HepG2 (cell line): ENCODE measurements at regions not wholly inside any gene's neighbourhood (a gene's known extent, or its start where the extent isn't known, plus 50 kb on each side); places are given as distances from the start of the nearest gene placed in this dataset.
A peak's percentile ranks its signal among the peaks of the same experiment; 100 is the strongest.
"Not testable (repeated sequence)": the region's sequence is repeated elsewhere in the genome, so short reads cannot be mapped to it uniquely, and the experiment has no call there.

ENCODE experiments used
- EP300 ChIP-seq, 3 experiments: sonication (generic) in 1 of 3; formaldehyde crosslinking in 1 of 3; IDR thresholded peaks; 2 replicates each; pipeline versions ENCODE4 v1.5.1 to v1.6.1; 2011 to 2020; ENCODE audit warnings: low read depth in 2 of 3, low read length in 2 of 3, borderline replicate concordance in 1 of 3, improper control_type of control experiment in 1 of 3, mild to moderate bottlenecking in 1 of 3, missing genetic modification reagents in 1 of 3, moderate library complexity in 1 of 3
- FOSL2 ChIP-seq: sonication (generic); formaldehyde crosslinking; IDR thresholded peaks from 2 replicates; pipeline ENCODE4 v1.4.0; 2020; ENCODE audit warnings: missing genetic modification reagents
- FOXK1 ChIP-seq: sonication (generic); formaldehyde crosslinking; IDR thresholded peaks from 2 replicates; pipeline ENCODE4 v1.4.0; 2020; ENCODE audit warnings: low read depth, missing genetic modification reagents, borderline replicate concordance
- HDAC2 ChIP-seq: sonication (generic); formaldehyde crosslinking; IDR thresholded peaks from 2 replicates; pipeline ENCODE4 v1.4.0; 2020; ENCODE audit warnings: missing genetic modification reagents
- MAZ ChIP-seq, 2 experiments: sonication (generic) in 1 of 2; formaldehyde crosslinking in 1 of 2; IDR thresholded peaks; 2 replicates each; pipeline versions ENCODE4 v1.5.0 to v1.6.1; 2012 to 2020; ENCODE audit warnings: low read depth in 2 of 2, mild to moderate bottlenecking in 2 of 2, borderline replicate concordance in 1 of 2, improper control_type of control experiment in 1 of 2, low read length in 1 of 2, missing genetic modification reagents in 1 of 2, moderate library complexity in 1 of 2
- PHF8 ChIP-seq: sonication (generic); formaldehyde crosslinking; IDR thresholded peaks from 2 replicates; pipeline ENCODE4 v1.5.0; 2020; ENCODE audit warnings: missing genetic modification reagents
- POGZ ChIP-seq: sonication (generic); formaldehyde crosslinking; IDR thresholded peaks from 2 replicates; pipeline ENCODE4 v1.4.0; 2020; ENCODE audit warnings: mild to moderate bottlenecking, missing genetic modification reagents
- SOX5 ChIP-seq: IDR thresholded peaks from 2 replicates; pipeline ENCODE4 v1.6.1; 2016; ENCODE audit warnings: borderline replicate concordance
- SPEN ChIP-seq: sonication (generic); formaldehyde crosslinking; IDR thresholded peaks from 2 replicates; pipeline ENCODE4 v1.5.1; 2020; ENCODE audit warnings: low read depth, mild to moderate bottlenecking, missing genetic modification reagents
- TBX2 ChIP-seq: sonication (generic); formaldehyde crosslinking; IDR thresholded peaks from 2 replicates; pipeline ENCODE4 v1.5.0; 2020; ENCODE audit warnings: missing genetic modification reagents, mild to moderate bottlenecking, borderline replicate concordance
- ZBTB4 ChIP-seq: sonication (generic); formaldehyde crosslinking; IDR thresholded peaks from 2 replicates; pipeline ENCODE4 v1.4.0; 2020; ENCODE audit warnings: missing genetic modification reagents, mild to moderate bottlenecking, borderline replicate concordance
- ZFX ChIP-seq: sonication (generic); formaldehyde crosslinking; IDR thresholded peaks from 2 replicates; pipeline ENCODE4 v1.4.0; 2020; ENCODE audit warnings: mild to moderate bottlenecking, low read depth, missing genetic modification reagents, moderate library complexity
- ZNF614 ChIP-seq: IDR thresholded peaks from 2 replicates; pipeline ENCODE4 v1.6.1; 2018; ENCODE audit warnings: missing biosample characterization, missing genetic modification reagents, inconsistent platforms, borderline replicate concordance
- ZNF746 ChIP-seq: sonication (generic); formaldehyde crosslinking; IDR thresholded peaks from 2 replicates; pipeline ENCODE4 v1.8.0; 2022; ENCODE audit warnings: mild to moderate bottlenecking, missing genetic modification reagents
- ZSCAN21 ChIP-seq: sonication (generic); formaldehyde crosslinking; IDR thresholded peaks from 2 replicates; pipeline ENCODE4 v1.8.0; 2022; ENCODE audit warnings: mild to moderate bottlenecking, missing genetic modification reagents, moderate library complexity, borderline replicate concordance
- TF ChIP-seq, protein P1 (sequence below): sonication (generic); formaldehyde crosslinking; IDR thresholded peaks from 2 replicates; pipeline ENCODE4 v1.9.0; 2022; ENCODE audit warnings: missing genetic modification reagents, mild to moderate bottlenecking, borderline replicate concordance
- TF ChIP-seq, protein P2 (sequence below): IDR thresholded peaks from 2 replicates; pipeline ENCODE4 v1.6.1; 2016; ENCODE audit warnings: missing compliant biosample characterization, missing genetic modification reagents, borderline replicate concordance
- TF ChIP-seq, protein P3 (sequence below): sonication (generic); formaldehyde crosslinking; IDR thresholded peaks from 2 replicates; pipeline ENCODE4 v1.4.0; 2020; ENCODE audit warnings: missing genetic modification reagents

- 0 out of 2 replicates have a peak, but pooled peaks have one; percentile 38 for TF ChIP-seq ZNF746 (CRISPR knock-in tag)
- TF ChIP-seq EP300 (IDR thresholded peaks at IDR 0.05; ENCODE audit: low read depth in 2 of 2, low read length in 2 of 2); MAZ (IDR thresholded peaks at IDR 0.05; ENCODE audit: borderline replicate concordance, low read depth, low read length): not testable (repeated sequence)
- peak; percentile 35; the same call in 1 of the 2 replicates for TF ChIP-seq EP300 (CRISPR knock-in tag; IDR thresholded peaks at IDR 0.05; ENCODE audit: borderline replicate concordance)
- TF ChIP-seq SPEN (CRISPR knock-in tag), result 0 out of 2 replicates have a peak, but pooled peaks have one; percentile 34
- TF ChIP-seq, protein P1, sequence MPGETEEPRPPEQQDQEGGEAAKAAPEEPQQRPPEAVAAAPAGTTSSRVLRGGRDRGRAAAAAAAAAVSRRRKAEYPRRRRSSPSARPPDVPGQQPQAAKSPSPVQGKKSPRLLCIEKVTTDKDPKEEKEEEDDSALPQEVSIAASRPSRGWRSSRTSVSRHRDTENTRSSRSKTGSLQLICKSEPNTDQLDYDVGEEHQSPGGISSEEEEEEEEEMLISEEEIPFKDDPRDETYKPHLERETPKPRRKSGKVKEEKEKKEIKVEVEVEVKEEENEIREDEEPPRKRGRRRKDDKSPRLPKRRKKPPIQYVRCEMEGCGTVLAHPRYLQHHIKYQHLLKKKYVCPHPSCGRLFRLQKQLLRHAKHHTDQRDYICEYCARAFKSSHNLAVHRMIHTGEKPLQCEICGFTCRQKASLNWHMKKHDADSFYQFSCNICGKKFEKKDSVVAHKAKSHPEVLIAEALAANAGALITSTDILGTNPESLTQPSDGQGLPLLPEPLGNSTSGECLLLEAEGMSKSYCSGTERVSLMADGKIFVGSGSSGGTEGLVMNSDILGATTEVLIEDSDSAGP (CRISPR knock-in tag), result peak; percentile 33; the same call in 1 of the 2 replicates
- TF ChIP-seq, protein P2, sequence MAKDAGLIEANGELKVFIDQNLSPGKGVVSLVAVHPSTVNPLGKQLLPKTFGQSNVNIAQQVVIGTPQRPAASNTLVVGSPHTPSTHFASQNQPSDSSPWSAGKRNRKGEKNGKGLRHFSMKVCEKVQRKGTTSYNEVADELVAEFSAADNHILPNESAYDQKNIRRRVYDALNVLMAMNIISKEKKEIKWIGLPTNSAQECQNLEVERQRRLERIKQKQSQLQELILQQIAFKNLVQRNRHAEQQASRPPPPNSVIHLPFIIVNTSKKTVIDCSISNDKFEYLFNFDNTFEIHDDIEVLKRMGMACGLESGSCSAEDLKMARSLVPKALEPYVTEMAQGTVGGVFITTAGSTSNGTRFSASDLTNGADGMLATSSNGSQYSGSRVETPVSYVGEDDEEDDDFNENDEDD (CRISPR knock-in tag), result peak; percentile 41; the same call in 1 of the 2 replicates
- peak; percentile 63 for TF ChIP-seq ZFX (CRISPR knock-in tag)
- TF ChIP-seq HDAC2, result peak; percentile 72; the same call in 1 of the 2 replicates
- TF ChIP-seq PHF8, result 0 out of 2 replicates have a peak, but pooled peaks have one; percentile 34
- TF ChIP-seq ZSCAN21, result peak; percentile 45; the same call in 1 of the 2 replicates
- peak; percentile 55 for TF ChIP-seq MAZ (CRISPR knock-in tag; IDR thresholded peaks at IDR 0.05; ENCODE audit: low read depth)
- TF ChIP-seq ZNF614 (CRISPR knock-in tag), result peak; percentile 60; the same call in 1 of the 2 replicates
- TF ChIP-seq SOX5 (CRISPR knock-in tag), result peak; percentile 45; the same call in 1 of the 2 replicates
- TF ChIP-seq, protein P3, sequence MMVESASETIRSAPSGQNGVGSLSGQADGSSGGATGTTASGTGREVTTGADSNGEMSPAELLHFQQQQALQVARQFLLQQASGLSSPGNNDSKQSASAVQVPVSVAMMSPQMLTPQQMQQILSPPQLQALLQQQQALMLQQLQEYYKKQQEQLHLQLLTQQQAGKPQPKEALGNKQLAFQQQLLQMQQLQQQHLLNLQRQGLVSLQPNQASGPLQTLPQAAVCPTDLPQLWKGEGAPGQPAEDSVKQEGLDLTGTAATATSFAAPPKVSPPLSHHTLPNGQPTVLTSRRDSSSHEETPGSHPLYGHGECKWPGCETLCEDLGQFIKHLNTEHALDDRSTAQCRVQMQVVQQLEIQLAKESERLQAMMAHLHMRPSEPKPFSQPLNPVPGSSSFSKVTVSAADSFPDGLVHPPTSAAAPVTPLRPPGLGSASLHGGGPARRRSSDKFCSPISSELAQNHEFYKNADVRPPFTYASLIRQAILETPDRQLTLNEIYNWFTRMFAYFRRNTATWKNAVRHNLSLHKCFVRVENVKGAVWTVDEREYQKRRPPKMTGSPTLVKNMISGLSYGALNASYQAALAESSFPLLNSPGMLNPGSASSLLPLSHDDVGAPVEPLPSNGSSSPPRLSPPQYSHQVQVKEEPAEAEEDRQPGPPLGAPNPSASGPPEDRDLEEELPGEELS (CRISPR knock-in tag), result peak; percentile 58
- peak; percentile 74 for TF ChIP-seq POGZ
- peak; percentile 42; the same call in 1 of the 2 replicates for TF ChIP-seq TBX2 (CRISPR knock-in tag)
- peak; percentile 96; the same call in 1 of the 2 replicates for TF ChIP-seq ZBTB4 (CRISPR knock-in tag)
- TF ChIP-seq FOSL2, result peak; percentile 44
- peak; percentile 64; the same call in 1 of the 2 replicates for TF ChIP-seq FOXK1 (CRISPR knock-in tag)
Observed at GRCh38 chr2:42989283-42990081, 197.1 kb upstream of the HAAO start (continued).
